ENCODE measurements at regions not wholly inside any gene's neighbourhood (a gene's known extent, or its start where the extent isn't known, plus 50 kb on each side); places are given as distances from the start of the nearest gene placed in this dataset.
A peak's percentile ranks its signal among the peaks of the same experiment; 100 is the strongest.
"Not testable (repeated sequence)": the region's sequence is repeated elsewhere in the genome, so short reads cannot be mapped to it uniquely, and the experiment has no call there.

GRCh38 chr17:68142595-68142994, 105.2 kb upstream of the AMZ2 start:
- no peak for DNase-seq

- DNase-seq = no peak
Observed at GRCh38 chr17:68143425-68143824, 104.4 kb upstream of the AMZ2 start.

- DNase-seq = no peak
Observed at GRCh38 chr17:68145088-68145487, 102.8 kb upstream of the AMZ2 start.

GRCh38 chr17:68148936-68149335, 98.9 kb upstream of the AMZ2 start:
- DNase-seq = no peak

GRCh38 chr17:68152161-68152571, 95.7 kb upstream of the AMZ2 start:
- DNase-seq = no peak

DNA sequence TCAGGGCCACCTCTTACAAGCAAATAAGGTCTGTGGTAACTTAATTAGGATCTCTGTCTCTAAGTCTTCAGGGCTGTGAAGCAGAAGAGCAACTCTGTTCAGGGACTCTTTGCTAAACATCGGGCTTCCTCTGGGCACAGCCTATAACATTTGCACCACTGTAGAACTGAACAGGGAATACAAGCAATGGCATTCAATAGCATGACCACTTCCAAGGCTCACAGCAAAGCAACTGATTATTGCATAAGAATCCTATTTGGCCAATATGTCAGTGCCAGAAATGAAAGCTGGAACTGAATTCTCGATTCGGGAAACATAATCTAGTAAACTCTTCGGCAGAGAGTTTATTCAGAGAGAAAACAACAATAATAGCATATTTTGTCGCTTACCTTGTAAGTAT, 92.2 kb upstream of the AMZ2 start:
- no peak for DNase-seq

DNA sequence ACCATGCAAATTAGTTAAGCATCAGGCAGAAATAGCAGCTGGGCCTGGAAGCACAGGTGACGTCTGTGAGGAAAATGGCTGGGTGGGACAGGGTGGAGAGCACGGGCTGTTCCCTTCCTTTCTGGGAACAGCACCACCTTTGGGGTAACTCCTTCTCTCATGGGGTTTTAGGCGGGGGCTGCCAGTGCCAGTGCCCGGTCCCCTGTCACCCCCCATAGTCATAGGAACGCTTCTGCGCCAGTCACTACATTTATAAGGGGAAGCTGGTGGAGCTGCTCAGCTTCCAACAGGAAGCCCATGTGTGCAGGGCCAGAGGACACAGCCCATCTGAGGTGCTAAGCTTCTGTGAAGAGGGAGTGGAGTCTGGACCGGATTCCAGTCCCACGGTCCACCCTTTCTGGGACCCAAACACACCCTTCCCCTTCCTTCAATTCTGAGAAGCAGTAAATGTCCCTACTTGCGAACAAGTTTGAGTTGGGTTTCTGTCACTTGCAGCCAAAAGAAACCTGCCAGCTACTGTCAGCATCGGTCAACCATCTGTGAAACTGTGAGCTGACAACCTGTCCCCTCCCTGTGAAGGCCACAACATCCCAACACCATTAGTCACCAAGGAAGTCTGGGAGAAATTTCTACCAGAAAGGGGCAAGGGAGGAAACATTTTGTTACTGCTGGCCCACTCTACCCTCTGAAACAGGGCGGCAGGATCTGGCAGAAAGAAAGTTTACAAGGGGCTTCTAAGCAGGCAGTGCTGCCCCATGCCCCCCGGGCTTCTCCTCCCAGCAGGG, 86.0 kb upstream of the AMZ2 start:
- DNase-seq = no peak

DNA sequence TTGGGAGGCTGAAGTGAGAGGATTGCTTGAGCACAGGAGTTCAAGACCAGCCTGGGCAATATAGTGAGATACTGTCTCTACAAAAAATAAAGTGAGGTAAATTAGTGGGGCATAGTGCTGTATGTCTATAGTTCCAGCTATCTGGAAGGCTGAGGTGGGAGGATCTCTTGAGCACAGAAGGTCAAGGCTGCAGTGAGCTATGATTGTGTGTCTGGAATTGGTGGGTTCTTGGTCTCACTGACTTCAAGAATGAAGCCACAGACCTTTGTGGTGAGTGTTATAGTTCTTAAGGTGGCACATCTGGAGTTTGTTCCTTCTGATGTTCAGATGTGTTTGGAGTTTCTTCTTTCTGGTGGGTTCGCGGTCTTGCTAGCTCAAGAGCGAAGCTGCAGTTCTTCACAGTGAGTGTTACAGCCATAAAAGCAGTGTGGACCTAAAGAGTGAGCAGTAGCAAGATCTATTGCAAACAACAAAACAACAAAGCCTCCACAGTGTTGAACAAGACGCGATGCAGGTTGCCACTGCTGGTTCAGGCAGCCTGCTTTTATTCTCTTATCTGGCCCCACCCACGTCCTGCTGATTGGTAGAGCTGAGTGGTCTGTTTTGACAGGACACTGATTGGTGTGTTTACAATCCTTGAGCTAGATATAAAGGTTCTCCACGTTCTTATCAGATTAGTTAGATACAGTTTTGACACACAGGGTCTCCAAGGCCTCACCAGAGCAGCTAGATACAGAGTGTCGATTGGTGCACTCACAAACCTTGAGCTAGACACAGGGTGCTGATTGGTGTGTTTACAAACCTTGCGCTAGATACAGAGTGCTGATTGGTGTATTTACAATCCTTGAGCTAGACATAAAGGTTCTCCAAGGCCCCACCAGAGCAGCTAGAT, 79.3 kb upstream of the AMZ2 start:
- DNase-seq = not testable (repeated sequence)

DNA sequence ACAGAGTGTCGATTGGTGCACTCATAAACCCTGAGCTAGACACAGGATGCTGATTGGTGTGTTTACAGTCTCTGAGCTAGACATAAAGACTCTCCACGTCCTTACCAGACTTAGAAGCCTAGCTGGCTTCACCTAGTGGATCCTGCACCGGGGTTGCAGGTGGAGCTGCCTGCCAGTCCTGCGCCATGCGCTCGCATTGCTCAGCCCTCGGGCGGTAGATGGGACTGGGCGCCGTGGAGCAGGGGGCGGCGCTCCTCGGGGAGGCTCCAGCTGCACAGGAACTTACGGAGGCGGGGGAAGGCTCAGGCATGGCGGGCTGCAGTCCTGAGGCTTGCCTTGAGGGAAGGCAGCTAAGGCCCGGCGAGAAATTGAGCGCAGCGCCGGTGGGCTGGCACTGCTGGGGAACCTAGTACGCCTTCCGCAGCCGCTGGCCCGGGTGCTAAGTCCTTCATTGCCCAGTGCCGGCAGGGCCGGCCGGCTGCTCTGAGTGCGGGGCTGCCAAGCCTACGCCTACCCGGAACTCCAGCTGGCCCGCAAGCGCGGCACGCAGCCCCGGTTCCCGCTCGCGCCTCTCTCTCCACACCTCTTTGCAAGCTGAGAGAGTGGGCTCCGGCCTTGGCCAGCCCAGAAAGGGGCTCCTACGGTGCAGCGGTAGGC, 78.5 kb upstream of the AMZ2 start:
- DNase-seq = not testable (repeated sequence)

- no peak for DNase-seq
Observed at GRCh38 chr17:68169840-68170239, 78.0 kb upstream of the AMZ2 start.

- DNase-seq = no peak
Observed at GRCh38 chr17:68170246-68170645, 77.6 kb upstream of the AMZ2 start.

DNA sequence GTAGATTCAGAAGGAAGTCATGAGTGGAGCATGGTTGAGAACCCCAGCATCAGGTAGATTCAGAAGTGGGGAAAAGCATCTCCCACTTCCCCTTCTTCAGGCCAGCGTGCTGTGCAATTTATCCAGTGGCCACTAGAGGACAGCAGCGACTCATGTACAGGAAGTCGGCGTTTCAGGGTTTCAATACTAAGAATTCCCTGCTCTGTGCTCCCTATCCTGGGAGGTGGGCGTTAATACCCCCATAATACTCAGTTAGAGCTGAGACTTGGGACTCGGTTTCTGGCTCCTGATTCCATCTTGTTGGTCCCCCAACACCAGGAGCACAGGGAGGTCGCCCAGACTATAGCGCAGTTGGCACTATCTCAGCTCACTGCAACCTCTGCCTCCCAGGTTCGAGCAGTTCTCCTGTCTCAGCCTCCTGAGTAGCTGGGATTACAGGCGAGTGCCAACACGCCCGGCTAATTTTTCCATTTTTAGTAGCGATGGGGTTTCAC, 75.3 kb upstream of the AMZ2 start:
- peak; percentile 56 for DNase-seq

DNA sequence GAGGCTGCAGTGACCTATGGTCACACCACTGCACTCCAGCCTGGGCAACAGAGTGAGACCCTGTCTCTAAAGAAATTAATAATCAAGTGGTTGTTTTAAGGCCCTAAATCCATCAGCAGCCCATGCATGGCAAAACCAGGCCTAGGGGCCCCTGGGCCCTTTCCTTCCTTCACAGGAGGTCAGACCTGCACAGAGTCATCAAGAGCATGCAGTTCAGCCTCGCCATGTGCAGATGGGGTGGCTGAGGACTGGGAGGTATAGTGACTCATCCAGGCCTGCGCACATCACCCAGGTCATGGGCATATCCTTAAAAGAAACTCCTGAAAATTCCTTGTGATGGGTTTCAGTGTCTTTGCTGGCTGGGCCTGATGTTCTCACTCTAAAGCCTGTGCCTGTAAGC, 72.4 kb upstream of the AMZ2 start:
- DNase-seq = no peak

GRCh38 chr17:68175905-68176304, 71.9 kb upstream of the AMZ2 start:
- DNase-seq = no peak

DNA sequence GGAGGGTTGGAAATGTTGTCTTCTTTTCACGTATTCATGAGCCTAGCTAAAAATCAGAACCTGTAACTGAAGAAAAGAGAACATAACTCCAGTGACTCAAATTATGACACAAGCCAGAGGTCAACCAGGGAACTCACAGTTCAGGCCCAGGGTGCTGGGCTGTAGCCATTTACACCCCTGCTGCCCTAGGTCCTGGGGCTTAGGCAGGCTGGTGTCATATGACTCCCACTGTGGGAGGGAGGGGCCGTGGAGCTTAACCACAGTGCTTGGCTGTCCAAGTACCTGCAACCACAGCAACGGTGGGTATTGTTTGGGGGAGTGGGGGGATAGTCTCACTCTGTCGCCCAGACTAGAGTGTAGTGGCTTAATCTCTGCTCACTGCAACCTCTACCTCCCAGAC, 71.1 kb upstream of the AMZ2 start:
- DNase-seq = no peak

DNA sequence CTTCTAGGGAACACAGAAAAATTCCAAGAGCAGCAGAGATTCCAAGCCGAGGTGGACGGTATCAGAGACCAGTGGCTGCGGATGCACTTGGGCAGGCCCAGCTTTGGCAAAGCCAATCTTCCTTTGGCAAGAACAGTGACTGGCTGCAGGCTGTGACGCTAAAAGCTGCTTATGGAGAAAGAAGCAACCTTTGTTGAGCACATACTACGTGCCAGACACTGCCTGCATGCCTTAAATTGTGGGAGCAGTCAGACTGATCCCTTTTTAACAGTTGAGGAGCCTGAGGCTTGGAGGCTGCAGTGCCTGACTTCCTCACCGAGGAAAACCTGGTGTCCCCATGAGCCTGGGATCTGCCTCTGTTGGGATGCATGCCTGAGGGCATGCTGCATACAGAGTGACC, 69.0 kb upstream of the AMZ2 start:
- DNase-seq = no peak

DNA sequence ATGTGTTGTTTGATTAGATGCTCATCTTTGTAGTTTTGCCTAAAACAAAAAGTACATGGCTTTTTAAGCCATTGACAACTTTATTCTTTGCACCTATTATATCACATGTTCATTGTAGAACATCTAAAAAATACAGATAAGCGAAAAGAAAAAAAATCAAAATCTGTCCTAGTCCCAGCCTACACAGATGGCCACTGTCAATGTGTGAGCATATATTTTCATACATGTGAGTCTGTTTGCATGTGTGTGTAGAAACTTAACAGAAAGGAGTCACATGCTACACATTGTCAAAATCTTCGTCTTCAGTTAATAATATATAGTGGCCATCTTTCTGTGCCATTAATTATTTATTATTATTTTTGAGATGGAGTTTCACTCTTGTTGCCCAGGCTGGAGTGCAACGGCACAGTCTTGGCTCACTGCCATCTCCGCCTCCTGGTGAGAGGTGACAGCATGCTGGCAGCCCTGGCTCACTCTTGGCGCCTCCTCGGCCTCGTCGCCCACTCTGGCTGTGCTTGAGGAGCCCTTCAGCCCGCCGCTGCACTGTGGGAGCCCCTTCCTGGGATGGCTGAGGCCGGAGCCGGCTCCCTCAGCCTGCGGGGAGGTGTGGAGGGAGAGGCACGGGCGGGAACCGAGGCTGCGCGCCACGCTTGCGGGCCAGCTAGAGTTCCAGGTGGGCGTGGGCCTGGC, 68.5 kb upstream of the AMZ2 start:
- DNase-seq = no peak

- no peak for DNase-seq
Observed at GRCh38 chr17:68179926-68180285, 67.9 kb upstream of the AMZ2 start.

DNA sequence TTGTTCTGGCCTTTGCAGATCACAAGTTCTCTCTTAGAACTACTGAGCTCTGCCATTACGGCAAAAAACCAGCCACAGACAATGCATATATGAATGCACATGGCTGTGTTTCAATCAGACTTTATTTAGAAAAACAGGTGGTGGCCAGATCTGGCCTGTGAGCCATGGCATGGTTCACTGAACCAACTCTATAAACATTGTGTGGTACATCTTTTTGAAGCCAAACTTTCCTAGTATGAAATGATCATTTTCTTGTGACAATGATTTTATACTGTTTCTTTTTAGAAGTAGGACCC, 65.9 kb upstream of the AMZ2 start:
- DNase-seq = no peak

- no peak for DNase-seq
Observed at GRCh38 chr17:68182940-68183551, 64.8 kb upstream of the AMZ2 start.

- DNase-seq = no peak
Observed at GRCh38 chr17:68184141-68184571, 63.7 kb upstream of the AMZ2 start.

GRCh38 chr17:68184816-68185436, 62.9 kb upstream of the AMZ2 start:
- DNase-seq = no peak
